GM23248 (cell line): ENCODE measurements at regions not wholly inside any gene's neighbourhood (a gene's known extent, or its start where the extent isn't known, plus 50 kb on each side); places are given as distances from the start of the nearest gene placed in this dataset.
A peak's percentile ranks its signal among the peaks of the same experiment; 100 is the strongest.

ENCODE experiments used
- DNase-seq: peaks from one replicate; pipeline ENCODE4 v3.0.0-alpha.2; 2015
- H2AFZ ChIP-seq: fragments of 200-600 bp; sonication (generic); 2 replicates; pipeline ENCODE4 v1.6.1; 2016; ENCODE audit warnings: antibody characterized with exemption
- H3F3A ChIP-seq: fragments of 200-600 bp; sonication (generic); 2 replicates; pipeline ENCODE4 v1.6.1; 2016; ENCODE audit warnings: mild to moderate bottlenecking, antibody characterized with exemption, mixed run types; ENCODE audit not compliant: insufficient read depth
- H3K27ac ChIP-seq: fragments of 200-600 bp; sonication (generic); 2 replicates; pipeline ENCODE4 v1.5.1; 2016; ENCODE audit warnings: mild to moderate bottlenecking
- H3K27me3 ChIP-seq: fragments of 200-600 bp; sonication (generic); replicated peaks from 2 replicates; pipeline ENCODE4 v1.6.1; 2016; ENCODE audit warnings: mild to moderate bottlenecking; ENCODE audit not compliant: insufficient read depth
- H3K36me3 ChIP-seq: fragments of 200-600 bp; sonication (generic); 2 replicates; pipeline ENCODE4 v1.6.1; 2016; ENCODE audit warnings: low read depth, mild to moderate bottlenecking
- H3K4me1 ChIP-seq: fragments of 200-600 bp; sonication (generic); 2 replicates; pipeline ENCODE4 v1.6.1; 2016; ENCODE audit warnings: mild to moderate bottlenecking; ENCODE audit not compliant: insufficient read depth
- H3K4me2 ChIP-seq: fragments of 200-600 bp; sonication (generic); one replicate; pipeline ENCODE4 v1.6.1; 2016; ENCODE audit warnings: mild to moderate bottlenecking; ENCODE audit not compliant: unreplicated experiment
- H3K4me3 ChIP-seq: fragments of 200-600 bp; sonication (generic); 2 replicates; pipeline ENCODE4 v1.5.1; 2016; ENCODE audit warnings: mild to moderate bottlenecking
- H3K79me2 ChIP-seq: fragments of 200-600 bp; sonication (generic); 2 replicates; pipeline ENCODE4 v1.6.1; 2016; ENCODE audit warnings: mild to moderate bottlenecking; ENCODE audit not compliant: insufficient read depth
- H3K9ac ChIP-seq: fragments of 200-600 bp; sonication (generic); 2 replicates; pipeline ENCODE4 v1.6.1; 2016; ENCODE audit warnings: mild to moderate bottlenecking
- H3K9me2 ChIP-seq: fragments of 200-600 bp; sonication (generic); 2 replicates; pipeline ENCODE4 v1.6.1; 2016; ENCODE audit warnings: mixed run types, mild to moderate bottlenecking, moderate library complexity; ENCODE audit not compliant: insufficient read depth
- H3K9me3 ChIP-seq: fragments of 200-600 bp; sonication (generic); one replicate; pipeline ENCODE4 v1.6.1; 2017; ENCODE audit warnings: low read depth
- H4K20me1 ChIP-seq: fragments of 200-600 bp; sonication (generic); 2 replicates; pipeline ENCODE4 v1.6.0; 2016; ENCODE audit not compliant: insufficient read depth
- EZH2 ChIP-seq: fragments of 200-600 bp; sonication (generic); IDR thresholded peaks from 2 replicates; pipeline ENCODE4 v1.6.1; 2018; ENCODE audit warnings: antibody characterized with exemption, mild to moderate bottlenecking; ENCODE audit not compliant: insufficient read depth, poor library complexity, severe bottlenecking
- EZH2phosphoT487 ChIP-seq: fragments of 200-600 bp; sonication (generic); IDR thresholded peaks from 2 replicates; pipeline ENCODE4 v1.6.1; 2018; ENCODE audit warnings: antibody characterized with exemption, moderate library complexity, mild to moderate bottlenecking, low read depth; ENCODE audit not compliant: insufficient read depth
- WGBS, 2 experiments: methylation state at CpG; one replicate each; pipeline ENCODE4 v1.1.6; 2015 to 2017; ENCODE audit warnings: low lambda C conversion rate in 2 of 2, low coverage in 1 of 2; ENCODE audit errors: missing lambda C conversion rate in 2 of 2; 5-methylcytosine and 5-hydroxymethylcytosine counted together
- in situ Hi-C: fragments of 300-500 bp; cut with MboI; formaldehyde crosslinking; loops from 2 replicates; pipeline ENCODE4 v1.15.0; 2020

- H3K27ac ChIP-seq, result no peak overlapping the region
- no peaks in the 10 kb centered on the region for H4K20me1 ChIP-seq
- no peaks in the 10 kb centered on the region for H3F3A ChIP-seq
- TF ChIP-seq EZH2 (no peak), EZH2phosphoT487 (no peak)
- no peak overlapping the region for H3K4me2 ChIP-seq
- no peak overlapping the region for H3K4me3 ChIP-seq
- H3K79me2 ChIP-seq, result no peaks in the 10 kb centered on the region
- no peaks in the 10 kb centered on the region for H3K4me1 ChIP-seq
- H3K9me2 ChIP-seq, result no peaks in the 10 kb centered on the region
- no peaks in the 10 kb centered on the region for H3K36me3 ChIP-seq
- no peaks in the 10 kb centered on the region for H3K27me3 ChIP-seq
- in situ Hi-C loops, result no loop called here
- no peak overlapping the region; the same call in 1 of the 2 replicates for H2AFZ ChIP-seq
- DNase-seq, result no peak
- no peak overlapping the region for H3K9ac ChIP-seq
- H3K9me3 ChIP-seq, result no peaks in the 10 kb centered on the region
Observed at GRCh38 chr12:14268120-14268515, 97.4 kb upstream of the ATF7IP start.

- no peak overlapping the region for H3K4me2 ChIP-seq
- no peak overlapping the region for H3K4me3 ChIP-seq
- no peak for DNase-seq
- H3K36me3 ChIP-seq, result no peaks in the 10 kb centered on the region
- H3K9me3 ChIP-seq, result no peaks in the 10 kb centered on the region
- no peaks in the 10 kb centered on the region for H3K27me3 ChIP-seq
- no peaks in the 10 kb centered on the region for H3K79me2 ChIP-seq
- no peaks in the 10 kb centered on the region for H3F3A ChIP-seq
- TF ChIP-seq EZH2phosphoT487 (no peak), EZH2 (no peak)
- no peak overlapping the region for H2AFZ ChIP-seq
- no peaks in the 10 kb centered on the region for H3K4me1 ChIP-seq
- no peaks in the 10 kb centered on the region for H4K20me1 ChIP-seq
- no peaks in the 10 kb centered on the region for H3K9me2 ChIP-seq
- no peak overlapping the region for H3K9ac ChIP-seq
- H3K27ac ChIP-seq, result no peak overlapping the region
- in situ Hi-C loops, result no loop called here
Observed at GRCh38 chr12:14270392-14270791, 95.1 kb upstream of the ATF7IP start.

GRCh38 chr12:14272956-14273912 is 92.2 kb upstream of the ATF7IP start:
- H3K9me3 ChIP-seq, result no peaks in the 10 kb centered on the region
- H3K79me2 ChIP-seq, result no peaks in the 10 kb centered on the region
- WGBS, 2 experiments, result 24 to 33% methylated on average over 8 of the region's 8 CpGs
- H2AFZ ChIP-seq, result peak overlapping the region; percentile 73
- no peak overlapping the region for H3K9ac ChIP-seq
- H3K4me2 ChIP-seq, result no peak overlapping the region
- no peaks in the 10 kb centered on the region for H3K36me3 ChIP-seq
- no peak for DNase-seq
- H3F3A ChIP-seq, result no peaks in the 10 kb centered on the region
- no peaks in the 10 kb centered on the region for H4K20me1 ChIP-seq
- no peak overlapping the region for H3K27ac ChIP-seq
- no peak overlapping the region for H3K4me3 ChIP-seq
- in situ Hi-C loops, result no loop called here
- no peaks in the 10 kb centered on the region for H3K9me2 ChIP-seq
- TF ChIP-seq EZH2phosphoT487 (no peak), EZH2 (no peak)
- H3K4me1 ChIP-seq, result no peaks in the 10 kb centered on the region
- H3K27me3 ChIP-seq, result no peaks in the 10 kb centered on the region

GRCh38 chr12:14273913-14274311 is 91.6 kb upstream of the ATF7IP start:
- peak; percentile 25 for DNase-seq
- H3K36me3 ChIP-seq, result no peaks in the 10 kb centered on the region
- TF ChIP-seq EZH2 (no peak), EZH2phosphoT487 (no peak)
- no peak overlapping the region for H3K9ac ChIP-seq
- H3F3A ChIP-seq, result no peaks in the 10 kb centered on the region
- H3K4me2 ChIP-seq, result no peak overlapping the region
- peak overlapping the region; percentile 73; the same call in 1 of the 2 replicates for H2AFZ ChIP-seq
- no peaks in the 10 kb centered on the region for H3K4me1 ChIP-seq
- 69 to 72% methylated on average over 6 of the region's 6 CpGs for WGBS, 2 experiments
- no peaks in the 10 kb centered on the region for H3K27me3 ChIP-seq
- no peaks in the 10 kb centered on the region for H4K20me1 ChIP-seq
- in situ Hi-C loops, result no loop called here
- H3K79me2 ChIP-seq, result no peaks in the 10 kb centered on the region
- no peaks in the 10 kb centered on the region for H3K9me2 ChIP-seq
- no peaks in the 10 kb centered on the region for H3K9me3 ChIP-seq
- H3K4me3 ChIP-seq, result no peak overlapping the region
- no peak overlapping the region for H3K27ac ChIP-seq
